ENCODE measurements at regions not wholly inside any gene's neighbourhood (a gene's known extent, or its start where the extent isn't known, plus 50 kb on each side); places are given as distances from the start of the nearest gene placed in this dataset.

- H2AFZ ChIP-seq (ENCODE audit: low read length), result no peak overlapping the region
- 96 to 100% methylated on average over 1 to 2 of the region's 3 CpGs for WGBS, 2 experiments (ENCODE audit: extremely low coverage in 1 of 2, insufficient coverage in 1 of 2, insufficient read length in 1 of 2, insufficient replicate concordance in 2 of 2, low coverage in 1 of 2, low lambda C conversion rate in 2 of 2, missing lambda C conversion rate in 1 of 2)
- no peaks in the 10 kb centered on the region for H3K36me3 ChIP-seq (ENCODE audit: control insufficient read depth in 2 of 4, insufficient read depth in 4 of 4, low read length in 3 of 4)
- H3K56ac ChIP-seq (replicated peaks; ENCODE audit: insufficient read length, low read depth, low read length), result no peak overlapping the region
- H3K79me2 ChIP-seq (ENCODE audit: control insufficient read depth in 1 of 2, insufficient read depth in 2 of 2, low read length in 2 of 2), result no peaks in the 10 kb centered on the region
- H4K5ac ChIP-seq (ENCODE audit: insufficient read length, low read depth, low read length), result no peak overlapping the region
- no peak overlapping the region for H3K14ac ChIP-seq (ENCODE audit: insufficient read length)
- H3K27ac ChIP-seq (ENCODE audit: low read depth, low read length), result no peak overlapping the region
- no peak overlapping the region; the same call in 1 of the 2 replicates for H2BK5ac ChIP-seq (ENCODE audit: low read depth, low read length)
- H2BK120ac ChIP-seq (replicated peaks; ENCODE audit: low read depth, low read length), result no peak overlapping the region
- H3K27me3 ChIP-seq (replicated peaks in 1 of 4; ENCODE audit: control insufficient read depth in 3 of 4, extremely low read depth in 1 of 4, insufficient read depth in 3 of 4, low read length in 3 of 4), result no peaks in the 10 kb centered on the region
- H4K20me1 ChIP-seq (replicated peaks in 1 of 2; ENCODE audit: control insufficient read depth in 1 of 2, insufficient read depth in 2 of 2, low read length in 2 of 2), result no peaks in the 10 kb centered on the region
- no peak for DNase-seq (ENCODE audit: low read depth in 1 of 2, low spot score in 2 of 2)
- no peak overlapping the region for H2BK15ac ChIP-seq (ENCODE audit: low read length)
- no peak overlapping the region for H2BK20ac ChIP-seq (ENCODE audit: low read length)
- peak overlapping the region; percentile 0 for H4K91ac ChIP-seq (replicated peaks; ENCODE audit: insufficient read length, low read length)
- H3K18ac ChIP-seq (ENCODE audit: extremely low read depth, low read length), result no peak overlapping the region
- ChIA-PET CTCF (ENCODE audit: partially characterized antibody) (interaction anchor here (0.6 to 6.7 kb wide), 6 partner anchors 15 to 828 kb away, joined by 3 to 26 read pairs (median 4); no protein-coding TSS in a partner anchor), POLR2A (ENCODE audit: partially characterized antibody) (no interaction called here)
- H2BK12ac ChIP-seq (ENCODE audit: low read depth, low read length), result peak overlapping the region; percentile 72; the same call in 1 of the 2 replicates
- H3K79me1 ChIP-seq (ENCODE audit: low read depth, low read length), result no peaks in the 10 kb centered on the region
- no peak overlapping the region for H4K8ac ChIP-seq (ENCODE audit: extremely low read depth, insufficient read depth, low read length)
- no peaks in the 10 kb centered on the region for H3K23me2 ChIP-seq (ENCODE audit: low read depth, low read length)
- H3K4me2 ChIP-seq (ENCODE audit: insufficient read depth in 1 of 2, low read depth in 2 of 2, low read length in 2 of 2), result no peak overlapping the region
- TF ChIP-seq YY1 (IDR thresholded peaks at IDR 0.05; ENCODE audit: low read depth, low read length), result no peak
- no peak for TF ChIP-seq SIX5 (IDR thresholded peaks at IDR 0.05; ENCODE audit: low read depth, low read length)
- no peak for TF ChIP-seq CBX8 (IDR thresholded peaks at IDR 0.05; ENCODE audit: borderline replicate concordance, low read depth, low read length)
- peak in 2 of 3 experiments; percentile 20 to 42; a peak in 2 of 4 replicates for TF ChIP-seq CTCF (IDR thresholded peaks at IDR 0.05; ENCODE audit: control extremely low read depth in 1 of 3, insufficient read depth in 1 of 3, low read depth in 1 of 3, low read length in 3 of 3)
- TF ChIP-seq RAD21 (IDR thresholded peaks at IDR 0.05 in 1 of 2, conservative IDR thresholded peaks at IDR 0.05 in 1 of 2; ENCODE audit: low read depth in 2 of 2, low read length in 2 of 2), result peak; percentile 52 to 64
- H3K23ac ChIP-seq (ENCODE audit: insufficient read length), result no peak overlapping the region
- H3K4ac ChIP-seq (replicated peaks; ENCODE audit: insufficient read length, low read depth, low read length), result no peak overlapping the region
- FAIRE-seq, result no peak
- H3K9me3 ChIP-seq (ENCODE audit: insufficient read depth in 2 of 2, low read depth in 1 of 2, low read length in 1 of 2), result peaks cover 7 to 9% of the 10 kb centered on the region in 2 experiments; a peak in 3 of 4 replicates
- H3K9ac ChIP-seq (replicated peaks in 1 of 4; ENCODE audit: extremely low read depth in 1 of 4, low read depth in 3 of 4, low read length in 3 of 4), result no peak overlapping the region
- no peak overlapping the region for H3K4me3 ChIP-seq (ENCODE audit: extremely low read depth in 1 of 4, insufficient read depth in 2 of 4, low read depth in 3 of 4, low read length in 4 of 4)
- H3K4me1 ChIP-seq (replicated peaks in 1 of 4; ENCODE audit: control insufficient read depth in 3 of 4, insufficient read depth in 4 of 4, low read length in 3 of 4), result peaks cover 0 to 5% (median 4%) of the 10 kb centered on the region in 4 experiments; a peak in 3 of 7 replicates
- no peak overlapping the region for H2AK5ac ChIP-seq (ENCODE audit: low read depth, low read length)
Observed at GRCh38 chr12:118608770-118609344, 232.5 kb downstream of the SUDS3 start.
